ENCODE measurements at regions not wholly inside any gene's neighbourhood (a gene's known extent, or its start where the extent isn't known, plus 50 kb on each side); places are given as distances from the start of the nearest gene placed in this dataset.

GRCh38 chr11:70867281-70868047 lies 384.9 kb downstream of the SHANK2 start:
- Histone ChIP-seq H3K9ac (ENCODE audit: insufficient read depth, low read depth, low read length) (no peak overlapping the region), H3K9me3 (ENCODE audit: low read length) (no peaks in the 10 kb centered on the region), H4K20me1 (ENCODE audit: insufficient read depth, low read length) (peaks cover 30% of the 10 kb centered on the region), H3K27me3 (ENCODE audit: control insufficient read depth in 1 of 2, insufficient read depth in 2 of 2, low read length in 2 of 2) (no peaks in the 10 kb centered on the region), H3K36me3 (replicated peaks in 1 of 2; ENCODE audit: control insufficient read depth in 1 of 2, insufficient read depth in 2 of 2, low read length in 2 of 2) (peaks cover 4 to 9% of the 10 kb centered on the region in 2 experiments), H2AFZ (ENCODE audit: low read length) (no peak overlapping the region), H3K27ac (ENCODE audit: extremely low read length, insufficient read depth, low read length) (no peak overlapping the region), H3K79me2 (ENCODE audit: insufficient read depth, low read length) (no peaks in the 10 kb centered on the region), H3K4me1 (ENCODE audit: insufficient read depth, low read length) (no peaks in the 10 kb centered on the region), H3K4me2 (ENCODE audit: low read depth, low read length) (no peak overlapping the region), H3K4me3 (replicated peaks in 1 of 3; ENCODE audit: insufficient read depth in 1 of 3, low read depth in 2 of 3, low read length in 3 of 3) (no peak overlapping the region)
- CTCF ChIA-PET (ENCODE audit: low intra/inter-chr PET ratio, low total read pairs): no interaction called here
- no TSS peak for BruUV-seq (replicated peaks)
- no peak for ATAC-seq
- no peak for FAIRE-seq
- in situ Hi-C loops (cut with HindIII; ENCODE audit: extremely low pct_ligation_motif_present, low pct_unique_long_range_greater_than_20kb) (no loop called here), intact Hi-C loops (cut with micrococcal nuclease; ENCODE audit: unreplicated experiment) (no loop called here)
- whole genome bisulfite sequencing (ENCODE audit: low lambda C conversion rate): over 99% methylated on average over 18 of the region's 25 CpGs
- no peak for TF ChIP-seq ZNF468 (CRISPR knock-in tag; IDR thresholded peaks at IDR 0.05)
- TF ChIP-seq, protein P1, sequence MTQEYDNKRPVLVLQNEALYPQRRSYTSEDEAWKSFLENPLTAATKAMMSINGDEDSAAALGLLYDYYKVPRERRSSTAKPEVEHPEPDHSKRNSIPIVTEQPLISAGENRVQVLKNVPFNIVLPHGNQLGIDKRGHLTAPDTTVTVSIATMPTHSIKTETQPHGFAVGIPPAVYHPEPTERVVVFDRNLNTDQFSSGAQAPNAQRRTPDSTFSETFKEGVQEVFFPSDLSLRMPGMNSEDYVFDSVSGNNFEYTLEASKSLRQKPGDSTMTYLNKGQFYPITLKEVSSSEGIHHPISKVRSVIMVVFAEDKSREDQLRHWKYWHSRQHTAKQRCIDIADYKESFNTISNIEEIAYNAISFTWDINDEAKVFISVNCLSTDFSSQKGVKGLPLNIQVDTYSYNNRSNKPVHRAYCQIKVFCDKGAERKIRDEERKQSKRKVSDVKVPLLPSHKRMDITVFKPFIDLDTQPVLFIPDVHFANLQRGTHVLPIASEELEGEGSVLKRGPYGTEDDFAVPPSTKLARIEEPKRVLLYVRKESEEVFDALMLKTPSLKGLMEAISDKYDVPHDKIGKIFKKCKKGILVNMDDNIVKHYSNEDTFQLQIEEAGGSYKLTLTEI (CRISPR knock-in tag; conservative IDR thresholded peaks at IDR 0.05): no peak
- TF ChIP-seq SRSF1 (optimal IDR thresholded peaks at IDR 0.05; ENCODE audit: low read depth, low read length): no peak
- POLR2A ChIA-PET: no interaction called here
- no peak for DNase-seq (ENCODE audit: low spot score)

DNA sequence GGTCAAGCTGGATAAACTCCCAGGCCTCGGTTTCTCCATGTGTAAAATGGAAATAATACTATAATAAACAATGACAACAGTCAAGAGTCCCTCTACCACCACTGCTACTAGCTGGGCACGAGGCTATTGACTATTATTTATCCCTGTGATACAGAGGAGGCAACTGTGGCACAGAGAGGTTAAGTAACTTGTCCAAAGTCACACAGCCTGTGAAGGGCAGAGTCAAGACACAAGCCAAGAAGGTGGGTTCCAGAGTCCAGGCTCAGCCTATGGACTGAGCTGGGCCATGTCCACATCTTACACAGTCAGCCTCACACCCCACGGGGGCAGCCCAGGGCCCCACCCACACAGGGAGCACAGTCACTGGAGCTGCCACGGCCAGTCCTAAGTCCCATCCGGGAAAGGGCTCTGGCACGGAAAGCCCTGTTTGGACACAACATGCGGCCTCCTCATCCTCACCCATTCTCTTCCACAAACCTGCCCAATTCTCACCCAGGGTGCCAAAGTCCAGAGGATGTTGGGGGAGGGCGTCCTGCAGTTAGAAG lies 384.0 kb downstream of the SHANK2 start:
- peaks cover 7 to 11% of the 10 kb centered on the region in 2 experiments; a peak in 4 of 5 replicates for H3K36me3 ChIP-seq (replicated peaks in 1 of 2; ENCODE audit: control insufficient read depth in 1 of 2, insufficient read depth in 2 of 2, low read length in 2 of 2)
- H3K4me1 ChIP-seq (ENCODE audit: insufficient read depth, low read length): no peaks in the 10 kb centered on the region
- no peaks in the 10 kb centered on the region for H3K27me3 ChIP-seq (ENCODE audit: control insufficient read depth in 1 of 2, insufficient read depth in 2 of 2, low read length in 2 of 2)
- no peak overlapping the region for H3K9ac ChIP-seq (ENCODE audit: insufficient read depth, low read depth, low read length)
- no peak overlapping the region for H3K4me2 ChIP-seq (ENCODE audit: low read depth, low read length)
- DNase-seq (ENCODE audit: low spot score): no peak
- no peak for ATAC-seq
- ChIA-PET CTCF (ENCODE audit: low intra/inter-chr PET ratio, low total read pairs) (no interaction called here), POLR2A (no interaction called here)
- WGBS (ENCODE audit: low lambda C conversion rate): 94% methylated on average over 6 of the region's 8 CpGs
- no peak overlapping the region for H3K4me3 ChIP-seq (replicated peaks in 1 of 3; ENCODE audit: insufficient read depth in 1 of 3, low read depth in 2 of 3, low read length in 3 of 3)
- in situ Hi-C loops (cut with HindIII; ENCODE audit: extremely low pct_ligation_motif_present, low pct_unique_long_range_greater_than_20kb): no loop called here
- no peaks in the 10 kb centered on the region for H3K79me2 ChIP-seq (ENCODE audit: insufficient read depth, low read length)
- H3K9me3 ChIP-seq (ENCODE audit: low read length): no peaks in the 10 kb centered on the region
- intact Hi-C loops (cut with micrococcal nuclease; ENCODE audit: unreplicated experiment): no loop called here
- FAIRE-seq: no peak
- peaks cover 34% of the 10 kb centered on the region for H4K20me1 ChIP-seq (ENCODE audit: insufficient read depth, low read length)
- no peak overlapping the region for H3K27ac ChIP-seq (ENCODE audit: extremely low read length, insufficient read depth, low read length)
- no peak overlapping the region for H2AFZ ChIP-seq (ENCODE audit: low read length)
- no TSS peak for BruUV-seq (replicated peaks)
- TF ChIP-seq ZNF768 (CRISPR knock-in tag; IDR thresholded peaks at IDR 0.05): peak; percentile 96
- TF ChIP-seq ZNF362 (CRISPR knock-in tag; IDR thresholded peaks at IDR 0.05; ENCODE audit: borderline replicate concordance): no peak
